ENCODE measurements at regions not wholly inside any gene's neighbourhood (a gene's known extent, or its start where the extent isn't known, plus 50 kb on each side); places are given as distances from the start of the nearest gene placed in this dataset.

DNA sequence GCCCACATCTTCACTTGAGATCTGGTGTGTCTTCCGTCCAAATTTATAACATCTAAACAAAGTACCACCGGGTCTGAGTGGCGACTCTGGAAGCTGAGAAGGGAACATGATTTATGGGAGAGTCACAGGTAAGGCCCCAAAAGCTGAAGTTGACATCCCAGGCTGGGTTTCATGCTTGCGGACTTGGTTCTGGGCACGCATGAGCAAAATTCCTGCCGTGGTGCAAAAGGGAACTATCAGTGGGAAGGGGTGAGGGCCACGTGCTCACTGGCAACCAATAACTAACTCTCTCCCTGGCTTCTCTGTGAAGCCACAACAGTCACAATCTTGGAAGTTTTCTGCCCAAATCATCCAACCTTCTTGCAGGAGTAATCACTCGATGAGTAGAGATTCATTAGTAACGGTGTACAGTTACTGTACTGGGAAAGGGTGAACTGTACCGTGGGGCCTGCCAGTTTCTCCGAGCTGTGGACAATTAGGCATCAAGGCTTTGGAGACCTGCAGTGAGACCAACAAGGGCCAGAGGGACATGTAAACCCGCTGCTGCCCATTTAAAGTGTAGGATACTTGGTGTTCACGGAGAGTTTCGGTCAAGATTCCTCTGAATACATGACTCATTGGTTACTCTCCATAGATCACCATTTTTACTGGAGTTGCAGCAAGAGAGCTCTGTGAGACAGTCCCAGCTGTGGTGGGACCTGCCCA lies 69.4 kb upstream of the ASB18 start:
- no peak for TF ChIP-seq CBX8 (IDR thresholded peaks at IDR 0.05)
- no peak for TF ChIP-seq E2F6 (IDR thresholded peaks at IDR 0.05; ENCODE audit: borderline replicate concordance, low read depth)
- no peak for TF ChIP-seq CTCF (IDR thresholded peaks at IDR 0.05)
- no peak for TF ChIP-seq FOSL2 (IDR thresholded peaks at IDR 0.05)
- TF ChIP-seq FOSL2 (CRISPR knock-in tag; IDR thresholded peaks at IDR 0.05): no peak
- no peak for TF ChIP-seq POLR2A (IDR thresholded peaks at IDR 0.05; ENCODE audit: low read length)
- TF ChIP-seq REST (IDR thresholded peaks at IDR 0.05): no peak
- no peak for TF ChIP-seq RARB (CRISPR knock-in tag; IDR thresholded peaks at IDR 0.05)
- no peak for TF ChIP-seq EP300 (IDR thresholded peaks at IDR 0.05)
